ENCODE measurements at regions not wholly inside any gene's neighbourhood (a gene's known extent, or its start where the extent isn't known, plus 50 kb on each side); places are given as distances from the start of the nearest gene placed in this dataset.

DNA sequence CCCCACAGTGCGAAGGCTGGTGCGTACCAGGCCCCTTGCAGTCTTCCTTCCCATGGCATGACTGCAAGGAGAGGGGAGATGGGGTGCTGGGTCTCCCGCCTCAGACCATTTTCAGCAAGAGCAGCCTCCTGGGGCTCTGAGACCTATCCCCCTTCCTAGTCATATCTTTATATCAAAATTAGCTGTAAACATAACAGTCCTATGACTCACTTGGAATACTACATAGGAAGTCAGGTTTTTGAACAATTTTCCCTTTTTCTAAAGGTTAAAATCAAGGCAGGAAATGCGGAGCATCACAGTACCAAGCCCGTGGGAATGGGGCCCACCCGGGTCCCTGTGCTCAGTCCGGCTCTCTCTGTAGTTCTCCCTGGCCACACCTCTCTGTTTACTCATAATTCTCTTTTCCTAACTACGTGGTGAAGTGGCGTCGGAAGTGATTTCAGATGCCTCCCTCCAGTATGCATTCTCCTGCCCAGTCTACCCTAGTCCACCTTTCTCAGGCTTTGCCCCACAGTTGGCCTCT is 109.8 kb upstream of the TMEM170B start:
- TF ChIP-seq, protein P1, sequence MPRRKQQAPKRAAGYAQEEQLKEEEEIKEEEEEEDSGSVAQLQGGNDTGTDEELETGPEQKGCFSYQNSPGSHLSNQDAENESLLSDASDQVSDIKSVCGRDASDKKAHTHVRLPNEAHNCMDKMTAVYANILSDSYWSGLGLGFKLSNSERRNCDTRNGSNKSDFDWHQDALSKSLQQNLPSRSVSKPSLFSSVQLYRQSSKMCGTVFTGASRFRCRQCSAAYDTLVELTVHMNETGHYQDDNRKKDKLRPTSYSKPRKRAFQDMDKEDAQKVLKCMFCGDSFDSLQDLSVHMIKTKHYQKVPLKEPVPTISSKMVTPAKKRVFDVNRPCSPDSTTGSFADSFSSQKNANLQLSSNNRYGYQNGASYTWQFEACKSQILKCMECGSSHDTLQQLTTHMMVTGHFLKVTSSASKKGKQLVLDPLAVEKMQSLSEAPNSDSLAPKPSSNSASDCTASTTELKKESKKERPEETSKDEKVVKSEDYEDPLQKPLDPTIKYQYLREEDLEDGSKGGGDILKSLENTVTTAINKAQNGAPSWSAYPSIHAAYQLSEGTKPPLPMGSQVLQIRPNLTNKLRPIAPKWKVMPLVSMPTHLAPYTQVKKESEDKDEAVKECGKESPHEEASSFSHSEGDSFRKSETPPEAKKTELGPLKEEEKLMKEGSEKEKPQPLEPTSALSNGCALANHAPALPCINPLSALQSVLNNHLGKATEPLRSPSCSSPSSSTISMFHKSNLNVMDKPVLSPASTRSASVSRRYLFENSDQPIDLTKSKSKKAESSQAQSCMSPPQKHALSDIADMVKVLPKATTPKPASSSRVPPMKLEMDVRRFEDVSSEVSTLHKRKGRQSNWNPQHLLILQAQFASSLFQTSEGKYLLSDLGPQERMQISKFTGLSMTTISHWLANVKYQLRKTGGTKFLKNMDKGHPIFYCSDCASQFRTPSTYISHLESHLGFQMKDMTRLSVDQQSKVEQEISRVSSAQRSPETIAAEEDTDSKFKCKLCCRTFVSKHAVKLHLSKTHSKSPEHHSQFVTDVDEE (CRISPR knock-in tag; IDR thresholded peaks at IDR 0.05), result no peak
- ATAC-seq, result peak; percentile 62

DNA sequence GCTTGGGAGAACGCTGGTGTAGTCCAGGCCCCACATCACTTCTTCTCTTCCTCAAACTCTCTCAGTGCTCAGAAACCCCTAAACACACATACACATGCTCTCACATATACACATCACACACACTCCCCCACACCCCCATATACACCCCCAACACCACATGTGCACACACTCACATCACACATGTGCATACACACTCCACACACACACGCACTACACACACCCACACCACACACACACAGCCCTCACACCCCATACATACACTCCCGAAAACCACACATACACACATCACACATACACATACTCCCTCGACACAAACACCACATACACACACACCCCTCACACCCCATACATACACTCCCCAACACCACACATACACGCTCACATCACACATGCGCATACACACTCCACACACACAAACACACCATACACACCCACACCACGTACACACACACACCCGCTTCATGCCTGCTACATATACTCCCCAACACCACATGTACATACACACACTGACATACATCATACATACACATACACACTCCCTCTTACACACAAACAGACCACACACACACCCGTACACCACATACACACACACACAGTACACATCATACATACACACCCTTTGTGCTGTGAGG is 110.3 kb upstream of the TMEM170B start:
- no peak; the same call in 2 of the 3 replicates for ATAC-seq
- TF ChIP-seq ZFP3 (CRISPR knock-in tag; IDR thresholded peaks at IDR 0.05), result no peak
- TF ChIP-seq BACH2 (CRISPR knock-in tag; IDR thresholded peaks at IDR 0.05; ENCODE audit: borderline replicate concordance), result no peak
- no peak for TF ChIP-seq TCF4 (CRISPR knock-in tag; IDR thresholded peaks at IDR 0.05; ENCODE audit: borderline replicate concordance)
- TF ChIP-seq, protein P1 (CRISPR knock-in tag; IDR thresholded peaks at IDR 0.05), result no peak
- TF ChIP-seq, protein P2, sequence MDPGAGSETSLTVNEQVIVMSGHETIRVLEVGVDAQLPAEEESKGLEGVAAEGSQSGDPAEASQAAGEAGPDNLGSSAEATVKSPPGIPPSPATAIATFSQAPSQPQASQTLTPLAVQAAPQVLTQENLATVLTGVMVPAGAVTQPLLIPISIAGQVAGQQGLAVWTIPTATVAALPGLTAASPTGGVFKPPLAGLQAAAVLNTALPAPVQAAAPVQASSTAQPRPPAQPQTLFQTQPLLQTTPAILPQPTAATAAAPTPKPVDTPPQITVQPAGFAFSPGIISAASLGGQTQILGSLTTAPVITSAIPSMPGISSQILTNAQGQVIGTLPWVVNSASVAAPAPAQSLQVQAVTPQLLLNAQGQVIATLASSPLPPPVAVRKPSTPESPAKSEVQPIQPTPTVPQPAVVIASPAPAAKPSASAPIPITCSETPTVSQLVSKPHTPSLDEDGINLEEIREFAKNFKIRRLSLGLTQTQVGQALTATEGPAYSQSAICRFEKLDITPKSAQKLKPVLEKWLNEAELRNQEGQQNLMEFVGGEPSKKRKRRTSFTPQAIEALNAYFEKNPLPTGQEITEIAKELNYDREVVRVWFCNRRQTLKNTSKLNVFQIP (CRISPR knock-in tag; IDR thresholded peaks at IDR 0.05; ENCODE audit: borderline replicate concordance, low read depth), result no peak

DNA sequence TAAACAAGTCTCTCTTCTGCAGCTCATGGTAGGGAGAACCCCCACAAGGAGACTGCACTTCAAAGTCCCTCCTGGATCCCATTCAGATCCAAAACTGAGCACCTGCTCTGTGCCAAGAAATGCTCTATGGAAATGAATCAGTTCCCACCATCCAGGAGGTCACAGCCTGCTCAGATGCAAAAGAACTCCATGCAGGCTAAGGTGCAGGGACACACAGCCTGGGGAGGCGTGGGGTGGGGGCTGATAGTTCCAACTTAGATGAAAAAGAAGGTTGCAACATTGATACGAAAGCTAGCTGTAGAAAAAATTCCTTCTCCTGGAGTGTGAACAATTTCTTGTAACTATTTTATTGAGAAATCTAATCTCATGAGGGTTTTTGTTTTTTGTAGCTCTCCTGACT is 111.0 kb upstream of the TMEM170B start:
- TF ChIP-seq, protein P2 (CRISPR knock-in tag; IDR thresholded peaks at IDR 0.05; ENCODE audit: borderline replicate concordance, low read depth), result no peak
- no peak for TF ChIP-seq CSDC2 (CRISPR knock-in tag; IDR thresholded peaks at IDR 0.05)
- ATAC-seq, result no peak

DNA sequence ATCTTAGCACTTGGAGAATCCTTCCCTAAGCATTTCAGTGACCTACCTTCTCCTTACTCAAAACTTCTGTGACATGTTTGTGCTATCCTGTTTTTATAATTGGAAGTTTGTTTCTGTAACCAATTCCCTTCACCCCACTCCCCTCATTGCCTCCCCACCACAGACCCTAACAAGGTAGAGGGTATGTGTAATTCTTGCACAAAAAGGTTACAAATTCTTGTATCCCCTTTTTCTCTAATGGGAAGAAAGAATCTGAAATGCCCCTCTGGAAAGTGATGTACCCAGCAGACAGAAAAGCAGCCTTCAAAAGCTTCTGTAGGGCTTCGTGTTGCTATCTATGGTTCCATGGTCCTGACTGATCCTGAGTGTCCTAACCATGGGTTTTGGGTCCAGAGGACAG is 111.7 kb upstream of the TMEM170B start:
- no peak for ATAC-seq
- TF ChIP-seq CSDC2 (CRISPR knock-in tag; IDR thresholded peaks at IDR 0.05) (no peak), ARNTL (CRISPR knock-in tag; IDR thresholded peaks at IDR 0.05; ENCODE audit: borderline replicate concordance, low read depth) (no peak), ZNF70 (CRISPR knock-in tag; IDR thresholded peaks at IDR 0.05) (no peak), ZNF565 (CRISPR knock-in tag; conservative IDR thresholded peaks at IDR 0.05; ENCODE audit: low read depth) (no peak), PPARA (CRISPR knock-in tag; IDR thresholded peaks at IDR 0.05; ENCODE audit: borderline replicate concordance) (no peak), ZC3H10 (CRISPR knock-in tag; IDR thresholded peaks at IDR 0.05) (no peak)
- TF ChIP-seq, protein P3, sequence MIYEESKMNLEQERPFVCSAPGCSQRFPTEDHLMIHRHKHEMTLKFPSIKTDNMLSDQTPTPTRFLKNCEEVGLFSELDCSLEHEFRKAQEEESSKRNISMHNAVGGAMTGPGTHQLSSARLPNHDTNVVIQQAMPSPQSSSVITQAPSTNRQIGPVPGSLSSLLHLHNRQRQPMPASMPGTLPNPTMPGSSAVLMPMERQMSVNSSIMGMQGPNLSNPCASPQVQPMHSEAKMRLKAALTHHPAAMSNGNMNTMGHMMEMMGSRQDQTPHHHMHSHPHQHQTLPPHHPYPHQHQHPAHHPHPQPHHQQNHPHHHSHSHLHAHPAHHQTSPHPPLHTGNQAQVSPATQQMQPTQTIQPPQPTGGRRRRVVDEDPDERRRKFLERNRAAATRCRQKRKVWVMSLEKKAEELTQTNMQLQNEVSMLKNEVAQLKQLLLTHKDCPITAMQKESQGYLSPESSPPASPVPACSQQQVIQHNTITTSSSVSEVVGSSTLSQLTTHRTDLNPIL (CRISPR knock-in tag; IDR thresholded peaks at IDR 0.05; ENCODE audit: low read depth), result no peak
- TF ChIP-seq, protein P4, sequence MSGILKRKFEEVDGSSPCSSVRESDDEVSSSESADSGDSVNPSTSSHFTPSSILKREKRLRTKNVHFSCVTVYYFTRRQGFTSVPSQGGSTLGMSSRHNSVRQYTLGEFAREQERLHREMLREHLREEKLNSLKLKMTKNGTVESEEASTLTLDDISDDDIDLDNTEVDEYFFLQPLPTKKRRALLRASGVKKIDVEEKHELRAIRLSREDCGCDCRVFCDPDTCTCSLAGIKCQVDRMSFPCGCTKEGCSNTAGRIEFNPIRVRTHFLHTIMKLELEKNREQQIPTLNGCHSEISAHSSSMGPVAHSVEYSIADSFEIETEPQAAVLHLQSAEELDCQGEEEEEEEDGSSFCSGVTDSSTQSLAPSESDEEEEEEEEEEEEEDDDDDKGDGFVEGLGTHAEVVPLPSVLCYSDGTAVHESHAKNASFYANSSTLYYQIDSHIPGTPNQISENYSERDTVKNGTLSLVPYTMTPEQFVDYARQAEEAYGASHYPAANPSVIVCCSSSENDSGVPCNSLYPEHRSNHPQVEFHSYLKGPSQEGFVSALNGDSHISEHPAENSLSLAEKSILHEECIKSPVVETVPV (CRISPR knock-in tag; IDR thresholded peaks at IDR 0.05), result no peak
- TF ChIP-seq, protein P2 (CRISPR knock-in tag; IDR thresholded peaks at IDR 0.05; ENCODE audit: borderline replicate concordance, low read depth), result no peak
